MM.1S (cell line): ENCODE measurements at regions not wholly inside any gene's neighbourhood (a gene's known extent, or its start where the extent isn't known, plus 50 kb on each side); places are given as distances from the start of the nearest gene placed in this dataset.

ENCODE experiments used
- EZH2 ChIP-seq: fragments of 300-600 bp; sonication (generic); optimal IDR thresholded peaks from 2 replicates; pipeline ENCODE3; 2017; ENCODE audit warnings: low read depth, mild to moderate bottlenecking, antibody characterized with exemption, low read length, mixed read lengths
- EZH2phosphoT487 ChIP-seq: fragments of 300-600 bp; sonication (generic); IDR thresholded peaks from 2 replicates; pipeline ENCODE4 v1.6.1; 2018; ENCODE audit warnings: antibody characterized with exemption, low read length
- TF ChIP-seq, protein P1 (sequence below): fragments of 300-600 bp; sonication (generic); IDR thresholded peaks from 2 replicates; pipeline ENCODE4 v1.5.1; 2016; ENCODE audit warnings: antibody characterized with exemption, low read length, mixed read lengths

DNA sequence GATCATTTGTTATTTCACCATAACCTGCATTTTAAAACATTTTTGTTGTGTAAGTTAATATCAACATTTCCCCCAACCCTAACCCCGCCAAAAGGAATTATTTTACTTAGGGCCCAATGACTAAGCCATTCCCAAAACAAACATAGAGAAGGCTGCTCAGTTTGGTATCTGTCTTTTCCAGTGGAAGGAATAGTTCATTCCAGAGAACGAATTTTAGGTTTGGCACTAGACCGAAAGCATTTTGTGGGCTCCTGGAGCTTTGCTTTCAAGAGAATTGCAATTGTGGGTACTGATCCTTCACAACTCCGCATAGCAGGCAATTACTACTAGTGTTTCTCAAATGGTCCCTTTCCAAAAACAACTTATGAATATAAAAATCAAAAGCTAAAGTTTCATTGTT lies 226.7 kb upstream of the MAD2L1 start:
- TF ChIP-seq, protein P1, sequence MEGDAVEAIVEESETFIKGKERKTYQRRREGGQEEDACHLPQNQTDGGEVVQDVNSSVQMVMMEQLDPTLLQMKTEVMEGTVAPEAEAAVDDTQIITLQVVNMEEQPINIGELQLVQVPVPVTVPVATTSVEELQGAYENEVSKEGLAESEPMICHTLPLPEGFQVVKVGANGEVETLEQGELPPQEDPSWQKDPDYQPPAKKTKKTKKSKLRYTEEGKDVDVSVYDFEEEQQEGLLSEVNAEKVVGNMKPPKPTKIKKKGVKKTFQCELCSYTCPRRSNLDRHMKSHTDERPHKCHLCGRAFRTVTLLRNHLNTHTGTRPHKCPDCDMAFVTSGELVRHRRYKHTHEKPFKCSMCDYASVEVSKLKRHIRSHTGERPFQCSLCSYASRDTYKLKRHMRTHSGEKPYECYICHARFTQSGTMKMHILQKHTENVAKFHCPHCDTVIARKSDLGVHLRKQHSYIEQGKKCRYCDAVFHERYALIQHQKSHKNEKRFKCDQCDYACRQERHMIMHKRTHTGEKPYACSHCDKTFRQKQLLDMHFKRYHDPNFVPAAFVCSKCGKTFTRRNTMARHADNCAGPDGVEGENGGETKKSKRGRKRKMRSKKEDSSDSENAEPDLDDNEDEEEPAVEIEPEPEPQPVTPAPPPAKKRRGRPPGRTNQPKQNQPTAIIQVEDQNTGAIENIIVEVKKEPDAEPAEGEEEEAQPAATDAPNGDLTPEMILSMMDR: no peak
- no peak for TF ChIP-seq EZH2phosphoT487
- TF ChIP-seq EZH2: no peak
